Loucy (cell line): ENCODE measurements at regions not wholly inside any gene's neighbourhood (a gene's known extent, or its start where the extent isn't known, plus 50 kb on each side); places are given as distances from the start of the nearest gene placed in this dataset.

Source experiments
- H2AFZ ChIP-seq: fragments of 200-600 bp; sonication (generic); 2 replicates; pipeline ENCODE4 v1.6.0; 2016; ENCODE audit warnings: antibody characterized with exemption, mild to moderate bottlenecking, low read length, moderate library complexity
- H3F3A ChIP-seq: fragments of 200-600 bp; 2 replicates; pipeline ENCODE4 v1.6.0; 2016; ENCODE audit warnings: antibody characterized with exemption, low read depth, mild to moderate bottlenecking
- H3K27me3 ChIP-seq: fragments of 200-600 bp; sonication (generic); 2 replicates; pipeline ENCODE4 v1.6.1; 2014; ENCODE audit warnings: low read length, mild to moderate bottlenecking; ENCODE audit not compliant: insufficient read depth, poor library complexity, severe bottlenecking
- H3K36me3 ChIP-seq: fragments of 200-600 bp; sonication (generic); 2 replicates; pipeline ENCODE4 v1.6.1; 2016; ENCODE audit warnings: low read length; ENCODE audit not compliant: insufficient read depth
- H3K4me1 ChIP-seq: fragments of 200-600 bp; sonication (generic); 2 replicates; pipeline ENCODE4 v1.5.1; 2014; ENCODE audit warnings: low read length, mild to moderate bottlenecking; ENCODE audit not compliant: insufficient read depth, poor library complexity, severe bottlenecking
- H3K4me2 ChIP-seq: fragments of 200-600 bp; sonication (generic); 2 replicates; pipeline ENCODE4 v1.6.0; 2014; ENCODE audit warnings: antibody characterized with exemption, low read length, low read depth, mild to moderate bottlenecking; ENCODE audit not compliant: poor library complexity, severe bottlenecking
- H3K4me3 ChIP-seq: fragments of 200-600 bp; sonication (generic); 2 replicates; pipeline ENCODE4 v1.5.1; 2014; ENCODE audit warnings: low read length, mild to moderate bottlenecking, mixed read lengths; ENCODE audit not compliant: poor library complexity, severe bottlenecking
- H3K79me2 ChIP-seq: fragments of 200-600 bp; sonication (generic); 2 replicates; pipeline ENCODE4 v1.6.1; 2014; ENCODE audit warnings: low read length; ENCODE audit not compliant: insufficient read depth
- H3K9ac ChIP-seq: fragments of 200-600 bp; sonication (generic); 2 replicates; pipeline ENCODE4 v1.6.0; 2014; ENCODE audit warnings: mild to moderate bottlenecking, low read depth, low read length, moderate library complexity; ENCODE audit not compliant: poor library complexity, severe bottlenecking
- H3K9me2 ChIP-seq: fragments of 200-600 bp; sonication (generic); replicated peaks from 2 replicates; pipeline ENCODE4 v1.6.1; 2016; ENCODE audit warnings: low read depth, low read length, mixed read lengths
- H3K9me3 ChIP-seq: fragments of 200-600 bp; sonication (generic); 2 replicates; pipeline ENCODE4 v1.6.1; 2014; ENCODE audit warnings: mild to moderate bottlenecking, antibody characterized with exemption, low read length, low read depth; ENCODE audit not compliant: insufficient read depth
- H4K20me1 ChIP-seq: fragments of 200-600 bp; sonication (generic); 2 replicates; pipeline ENCODE4 v1.6.0; 2014; ENCODE audit warnings: antibody characterized with exemption, low read length, mild to moderate bottlenecking; ENCODE audit not compliant: insufficient read depth, poor library complexity, severe bottlenecking
- EZH2phosphoT487 ChIP-seq: fragments of 200-600 bp; IDR thresholded peaks from 2 replicates; pipeline ENCODE4 v1.6.1; 2018; ENCODE audit warnings: antibody characterized with exemption, mild to moderate bottlenecking, moderate library complexity, borderline replicate concordance
- TF ChIP-seq, protein P1 (sequence below): fragments of 200-600 bp; sonication (generic); conservative IDR thresholded peaks from 2 replicates; pipeline ENCODE4 v1.5.1; 2014; ENCODE audit warnings: mild to moderate bottlenecking, antibody characterized with exemption, low read length

DNA sequence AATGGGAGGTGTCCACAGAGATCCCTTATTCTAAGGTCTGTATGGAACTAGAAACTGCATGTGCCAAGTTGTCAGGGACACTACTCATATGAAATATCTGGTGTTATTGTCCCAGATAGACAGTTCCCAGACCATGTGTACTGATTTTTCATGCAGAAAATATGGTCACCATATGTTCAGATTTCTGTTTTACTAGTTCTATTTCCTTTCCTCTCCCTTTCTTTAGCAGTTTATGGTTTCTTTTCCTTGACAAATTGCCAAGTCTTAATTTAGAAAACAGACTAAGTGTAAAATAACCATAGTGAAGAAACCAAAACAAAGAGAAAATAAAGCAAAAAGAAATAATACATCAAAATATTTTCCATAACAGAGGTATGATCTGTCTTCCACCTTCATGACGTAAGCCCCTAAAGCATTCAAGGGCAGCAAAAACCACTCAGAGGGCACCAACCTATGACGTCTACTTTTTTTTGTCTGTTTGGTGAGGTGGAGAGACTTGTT is 248.5 kb downstream of the KCTD12 start:
- Histone ChIP-seq H3K9me3 (no peaks in the 10 kb centered on the region), H3K4me2 (no peak overlapping the region), H3K4me3 (no peak overlapping the region), H3K79me2 (no peaks in the 10 kb centered on the region), H2AFZ (no peak overlapping the region), H3K9ac (no peak overlapping the region), H3K27me3 (no peaks in the 10 kb centered on the region), H3F3A (no peaks in the 10 kb centered on the region), H3K4me1 (no peaks in the 10 kb centered on the region), H3K9me2 (no peaks in the 10 kb centered on the region), H4K20me1 (no peaks in the 10 kb centered on the region), H3K36me3 (no peaks in the 10 kb centered on the region)
- TF ChIP-seq EZH2phosphoT487: no peak
- TF ChIP-seq, protein P1, sequence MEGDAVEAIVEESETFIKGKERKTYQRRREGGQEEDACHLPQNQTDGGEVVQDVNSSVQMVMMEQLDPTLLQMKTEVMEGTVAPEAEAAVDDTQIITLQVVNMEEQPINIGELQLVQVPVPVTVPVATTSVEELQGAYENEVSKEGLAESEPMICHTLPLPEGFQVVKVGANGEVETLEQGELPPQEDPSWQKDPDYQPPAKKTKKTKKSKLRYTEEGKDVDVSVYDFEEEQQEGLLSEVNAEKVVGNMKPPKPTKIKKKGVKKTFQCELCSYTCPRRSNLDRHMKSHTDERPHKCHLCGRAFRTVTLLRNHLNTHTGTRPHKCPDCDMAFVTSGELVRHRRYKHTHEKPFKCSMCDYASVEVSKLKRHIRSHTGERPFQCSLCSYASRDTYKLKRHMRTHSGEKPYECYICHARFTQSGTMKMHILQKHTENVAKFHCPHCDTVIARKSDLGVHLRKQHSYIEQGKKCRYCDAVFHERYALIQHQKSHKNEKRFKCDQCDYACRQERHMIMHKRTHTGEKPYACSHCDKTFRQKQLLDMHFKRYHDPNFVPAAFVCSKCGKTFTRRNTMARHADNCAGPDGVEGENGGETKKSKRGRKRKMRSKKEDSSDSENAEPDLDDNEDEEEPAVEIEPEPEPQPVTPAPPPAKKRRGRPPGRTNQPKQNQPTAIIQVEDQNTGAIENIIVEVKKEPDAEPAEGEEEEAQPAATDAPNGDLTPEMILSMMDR: no peak

GRCh38 chr13:76636829-76637228 is 249.4 kb downstream of the KCTD12 start:
- Histone ChIP-seq H3K4me1 (no peaks in the 10 kb centered on the region), H4K20me1 (no peaks in the 10 kb centered on the region), H3K27me3 (no peaks in the 10 kb centered on the region), H3F3A (no peaks in the 10 kb centered on the region), H3K36me3 (no peaks in the 10 kb centered on the region), H2AFZ (no peak overlapping the region), H3K9ac (no peak overlapping the region), H3K4me3 (no peak overlapping the region), H3K4me2 (no peak overlapping the region), H3K9me3 (no peaks in the 10 kb centered on the region), H3K9me2 (no peaks in the 10 kb centered on the region), H3K79me2 (no peaks in the 10 kb centered on the region)
- no peak for TF ChIP-seq EZH2phosphoT487
- TF ChIP-seq, protein P1: no peak

GRCh38 chr13:76635232-76636230 is 250.7 kb downstream of the KCTD12 start:
- H3K9me3 ChIP-seq: no peaks in the 10 kb centered on the region
- no peaks in the 10 kb centered on the region for H3K79me2 ChIP-seq
- no peak overlapping the region for H3K4me3 ChIP-seq
- no peaks in the 10 kb centered on the region for H3K9me2 ChIP-seq
- H3K4me1 ChIP-seq: no peaks in the 10 kb centered on the region
- no peaks in the 10 kb centered on the region for H3K27me3 ChIP-seq
- H2AFZ ChIP-seq: no peak overlapping the region
- H3K36me3 ChIP-seq: no peaks in the 10 kb centered on the region
- no peak for TF ChIP-seq EZH2phosphoT487
- TF ChIP-seq, protein P1: no peak
- H4K20me1 ChIP-seq: no peaks in the 10 kb centered on the region
- H3K9ac ChIP-seq: no peak overlapping the region
- no peaks in the 10 kb centered on the region for H3F3A ChIP-seq
- H3K4me2 ChIP-seq: no peak overlapping the region
